OCI-LY7 (cell line): ENCODE measurements at regions not wholly inside any gene's neighbourhood (a gene's known extent, or its start where the extent isn't known, plus 50 kb on each side); places are given as distances from the start of the nearest gene placed in this dataset.

Source experiments
- EZH2phosphoT487 ChIP-seq: fragments of 200-600 bp; sonication (generic); IDR thresholded peaks from 2 replicates; pipeline ENCODE4 v1.6.1; 2018; ENCODE audit warnings: low read depth, borderline replicate concordance, mild to moderate bottlenecking, mixed run types, antibody characterized with exemption, low read length, moderate library complexity, mixed read lengths
- TF ChIP-seq, protein P1 (sequence below): fragments of 200-600 bp; sonication (generic); conservative IDR thresholded peaks from 2 replicates; pipeline ENCODE4 v1.5.1; 2014; ENCODE audit warnings: mild to moderate bottlenecking, antibody characterized with exemption, low read length, moderate library complexity, mixed read lengths

GRCh38 chr18:22606563-22607283 lies 189.0 kb upstream of the CTAGE1 start:
- TF ChIP-seq, protein P1, sequence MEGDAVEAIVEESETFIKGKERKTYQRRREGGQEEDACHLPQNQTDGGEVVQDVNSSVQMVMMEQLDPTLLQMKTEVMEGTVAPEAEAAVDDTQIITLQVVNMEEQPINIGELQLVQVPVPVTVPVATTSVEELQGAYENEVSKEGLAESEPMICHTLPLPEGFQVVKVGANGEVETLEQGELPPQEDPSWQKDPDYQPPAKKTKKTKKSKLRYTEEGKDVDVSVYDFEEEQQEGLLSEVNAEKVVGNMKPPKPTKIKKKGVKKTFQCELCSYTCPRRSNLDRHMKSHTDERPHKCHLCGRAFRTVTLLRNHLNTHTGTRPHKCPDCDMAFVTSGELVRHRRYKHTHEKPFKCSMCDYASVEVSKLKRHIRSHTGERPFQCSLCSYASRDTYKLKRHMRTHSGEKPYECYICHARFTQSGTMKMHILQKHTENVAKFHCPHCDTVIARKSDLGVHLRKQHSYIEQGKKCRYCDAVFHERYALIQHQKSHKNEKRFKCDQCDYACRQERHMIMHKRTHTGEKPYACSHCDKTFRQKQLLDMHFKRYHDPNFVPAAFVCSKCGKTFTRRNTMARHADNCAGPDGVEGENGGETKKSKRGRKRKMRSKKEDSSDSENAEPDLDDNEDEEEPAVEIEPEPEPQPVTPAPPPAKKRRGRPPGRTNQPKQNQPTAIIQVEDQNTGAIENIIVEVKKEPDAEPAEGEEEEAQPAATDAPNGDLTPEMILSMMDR: no peak
- TF ChIP-seq EZH2phosphoT487: no peak
